Activated B cell treated with CpG ODN at 0.5 μM for 24 hours (primary cell): ENCODE measurements at regions not wholly inside any gene's neighbourhood (a gene's known extent, or its start where the extent isn't known, plus 50 kb on each side); places are given as distances from the start of the nearest gene placed in this dataset.

Experiments used
- ATAC-seq: fragments of 200-7000 bp; cut with Tn5 transposase; one replicate; pipeline ENCODE4 v1.10.0; 2021; ENCODE audit warnings: low read depth, mild to moderate bottlenecking, moderate library complexity
- CTCF ChIA-PET: fragments of 350-600 bp; sonication (Branson Sonifier 250); formaldehyde crosslinking; loops from one replicate; lab custom pipeline; 2021; ENCODE audit warnings: antibody characterized with exemption; lab: Charles Lee
- POLR2A ChIA-PET: fragments of 350-600 bp; sonication (Branson Sonifier 250); formaldehyde crosslinking; loops from one replicate; lab custom pipeline; 2021; ENCODE audit warnings: antibody characterized with exemption; lab: Charles Lee
- DNase-seq: peaks from one replicate; pipeline ENCODE4 v3.0.0; 2022
- H3K27ac Mint-ChIP-seq: one replicate; pipeline ENCODE4 v1.8.0; 2020; ENCODE audit warnings: mixed read lengths
- H3K27me3 Mint-ChIP-seq: one replicate; pipeline ENCODE4 v1.8.0; 2021; ENCODE audit warnings: mixed read lengths
- H3K36me3 Mint-ChIP-seq: one replicate; pipeline ENCODE4 v1.8.0; 2021; ENCODE audit warnings: low read depth, mixed read lengths
- H3K4me1 Mint-ChIP-seq: one replicate; pipeline ENCODE4 v1.8.0; 2021; ENCODE audit warnings: mixed read lengths
- H3K4me3 Mint-ChIP-seq: one replicate; pipeline ENCODE4 v1.8.0; 2020; ENCODE audit warnings: mild to moderate bottlenecking, mixed read lengths
- H3K9me3 Mint-ChIP-seq: one replicate; pipeline ENCODE4 v1.8.0; 2020; ENCODE audit warnings: mixed read lengths
- CTCF ChIP-seq: fragments of 200-600 bp; IDR thresholded peaks from one replicate; pipeline ENCODE4 v1.8.0; 2022; ENCODE audit warnings: antibody characterized with exemption, mild to moderate bottlenecking
- intact Hi-C: fragments of 100-400 bp; cut with micrococcal nuclease; formaldehyde crosslinking; loops from one replicate; pipeline ENCODE4 v1.15.1; 2024

GRCh38 chr2:17106418-17106817 lies 411.8 kb downstream of the RAD51AP2 start:
- TF ChIP-seq CTCF: no peak
- ChIA-PET CTCF (no interaction called here), POLR2A (interaction anchor here (0.6 kb wide), 1 partner anchor 127 kb away, joined by 3 read pairs; no protein-coding TSS in a partner anchor)
- Mint-ChIP-seq H3K9me3 (no peaks in the 10 kb centered on the region), H3K27ac (no peak overlapping the region), H3K27me3 (no peaks in the 10 kb centered on the region), H3K4me1 (peaks cover 42% of the 10 kb centered on the region), H3K4me3 (no peak overlapping the region), H3K36me3 (no peaks in the 10 kb centered on the region)
- intact Hi-C loops: no loop called here
- ATAC-seq (no peak), DNase-seq (no peak)

GRCh38 chr2:17104454-17104853 lies 413.8 kb downstream of the RAD51AP2 start:
- Mint-ChIP-seq H3K27ac (no peak overlapping the region), H3K4me1 (peaks cover 42% of the 10 kb centered on the region), H3K4me3 (peak overlapping the region; percentile 48), H3K9me3 (no peaks in the 10 kb centered on the region), H3K27me3 (no peaks in the 10 kb centered on the region), H3K36me3 (no peaks in the 10 kb centered on the region)
- no peak for DNase-seq
- ChIA-PET CTCF (no interaction called here), POLR2A (interaction anchor here (1.7 kb wide), 1 partner anchor 21 kb away, joined by 5 read pairs; no protein-coding TSS in a partner anchor)
- peak; percentile 71 for ATAC-seq
- intact Hi-C loops: no loop called here
- TF ChIP-seq CTCF: no peak

- H3K9me3 Mint-ChIP-seq: no peaks in the 10 kb centered on the region
- H3K27me3 Mint-ChIP-seq: no peaks in the 10 kb centered on the region
- TF ChIP-seq CTCF: no peak
- DNase-seq: no peak
- no peak for ATAC-seq
- no peaks in the 10 kb centered on the region for H3K36me3 Mint-ChIP-seq
- H3K4me1 Mint-ChIP-seq: peaks cover 28% of the 10 kb centered on the region
- ChIA-PET POLR2A (no interaction called here), CTCF (no interaction called here)
- H3K4me3 Mint-ChIP-seq: no peak overlapping the region
- intact Hi-C loops: no loop called here
- no peak overlapping the region for H3K27ac Mint-ChIP-seq
Measured at GRCh38 chr2:17101596-17101995, 416.6 kb downstream of the RAD51AP2 start.

- DNase-seq: no peak
- Mint-ChIP-seq H3K27ac (no peak overlapping the region), H3K36me3 (no peaks in the 10 kb centered on the region), H3K4me1 (peaks cover 23% of the 10 kb centered on the region), H3K27me3 (no peaks in the 10 kb centered on the region), H3K9me3 (no peaks in the 10 kb centered on the region), H3K4me3 (no peak overlapping the region)
- no peak for TF ChIP-seq CTCF
- intact Hi-C loops: no loop called here
- ATAC-seq: no peak
- ChIA-PET POLR2A (no interaction called here), CTCF (no interaction called here)
Measured at GRCh38 chr2:17101091-17101490, 417.1 kb downstream of the RAD51AP2 start.

GRCh38 chr2:17095340-17095739 lies 422.9 kb downstream of the RAD51AP2 start:
- no peaks in the 10 kb centered on the region for H3K4me1 Mint-ChIP-seq
- POLR2A ChIA-PET: no interaction called here
- H3K4me3 Mint-ChIP-seq: no peak overlapping the region
- no peaks in the 10 kb centered on the region for H3K9me3 Mint-ChIP-seq
- no peaks in the 10 kb centered on the region for H3K27me3 Mint-ChIP-seq
- ATAC-seq (no peak), DNase-seq (no peak)
- TF ChIP-seq CTCF: no peak
- no peaks in the 10 kb centered on the region for H3K36me3 Mint-ChIP-seq
- H3K27ac Mint-ChIP-seq: no peak overlapping the region
- CTCF ChIA-PET: no interaction called here
- intact Hi-C loops: no loop called here
